ENCODE measurements at regions not wholly inside any gene's neighbourhood (a gene's known extent, or its start where the extent isn't known, plus 50 kb on each side); places are given as distances from the start of the nearest gene placed in this dataset.

GRCh38 chr16:86122681-86123342 is 223.8 kb downstream of the IRF8 start:
- peaks cover 73% of the 10 kb centered on the region for H3K27me3 ChIP-seq (ENCODE audit: low read length)
- no peaks in the 10 kb centered on the region for H3K9me3 ChIP-seq (ENCODE audit: low read length)
- H3K4me1 ChIP-seq (ENCODE audit: insufficient read depth, low read length) = no peaks in the 10 kb centered on the region
- no peaks in the 10 kb centered on the region for H3K36me3 ChIP-seq (ENCODE audit: low read depth, low read length)
- no peaks in the 10 kb centered on the region for H3K9me2 ChIP-seq (replicated peaks; ENCODE audit: low read length)
- no peak overlapping the region for H3K4me2 ChIP-seq (ENCODE audit: low read length)
- H3K27ac ChIP-seq (ENCODE audit: low read length) = no peak overlapping the region
- no TSS peak for BruUV-seq (replicated peaks)
- intact Hi-C loops (cut with micrococcal nuclease) = no loop called here
- no peak overlapping the region for H2AFZ ChIP-seq (ENCODE audit: low read length)
- H3K4me3 ChIP-seq (ENCODE audit: low read length) = no peak overlapping the region
- TF ChIP-seq EZH2phosphoT487 (IDR thresholded peaks at IDR 0.05; ENCODE audit: borderline replicate concordance, low read length) = no peak
- no peak for TF ChIP-seq EZH2 (IDR thresholded peaks at IDR 0.05; ENCODE audit: low read length, unreplicated experiment)
- TF ChIP-seq, protein P1, sequence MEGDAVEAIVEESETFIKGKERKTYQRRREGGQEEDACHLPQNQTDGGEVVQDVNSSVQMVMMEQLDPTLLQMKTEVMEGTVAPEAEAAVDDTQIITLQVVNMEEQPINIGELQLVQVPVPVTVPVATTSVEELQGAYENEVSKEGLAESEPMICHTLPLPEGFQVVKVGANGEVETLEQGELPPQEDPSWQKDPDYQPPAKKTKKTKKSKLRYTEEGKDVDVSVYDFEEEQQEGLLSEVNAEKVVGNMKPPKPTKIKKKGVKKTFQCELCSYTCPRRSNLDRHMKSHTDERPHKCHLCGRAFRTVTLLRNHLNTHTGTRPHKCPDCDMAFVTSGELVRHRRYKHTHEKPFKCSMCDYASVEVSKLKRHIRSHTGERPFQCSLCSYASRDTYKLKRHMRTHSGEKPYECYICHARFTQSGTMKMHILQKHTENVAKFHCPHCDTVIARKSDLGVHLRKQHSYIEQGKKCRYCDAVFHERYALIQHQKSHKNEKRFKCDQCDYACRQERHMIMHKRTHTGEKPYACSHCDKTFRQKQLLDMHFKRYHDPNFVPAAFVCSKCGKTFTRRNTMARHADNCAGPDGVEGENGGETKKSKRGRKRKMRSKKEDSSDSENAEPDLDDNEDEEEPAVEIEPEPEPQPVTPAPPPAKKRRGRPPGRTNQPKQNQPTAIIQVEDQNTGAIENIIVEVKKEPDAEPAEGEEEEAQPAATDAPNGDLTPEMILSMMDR (conservative IDR thresholded peaks at IDR 0.05; ENCODE audit: low read depth, low read length) = no peak
- DNase-seq (no peak), ATAC-seq (no peak)
- H3K9ac ChIP-seq (ENCODE audit: low read length) = no peak overlapping the region
- ChIA-PET CTCF (no interaction called here), POLR2A (ENCODE audit: unreplicated experiment) (no interaction called here)
- H3F3A ChIP-seq (ENCODE audit: low read length, unreplicated experiment) = no peaks in the 10 kb centered on the region
- H4K20me1 ChIP-seq (ENCODE audit: low read length) = no peaks in the 10 kb centered on the region
- no peaks in the 10 kb centered on the region for H3K79me2 ChIP-seq (ENCODE audit: low read length)

DNA sequence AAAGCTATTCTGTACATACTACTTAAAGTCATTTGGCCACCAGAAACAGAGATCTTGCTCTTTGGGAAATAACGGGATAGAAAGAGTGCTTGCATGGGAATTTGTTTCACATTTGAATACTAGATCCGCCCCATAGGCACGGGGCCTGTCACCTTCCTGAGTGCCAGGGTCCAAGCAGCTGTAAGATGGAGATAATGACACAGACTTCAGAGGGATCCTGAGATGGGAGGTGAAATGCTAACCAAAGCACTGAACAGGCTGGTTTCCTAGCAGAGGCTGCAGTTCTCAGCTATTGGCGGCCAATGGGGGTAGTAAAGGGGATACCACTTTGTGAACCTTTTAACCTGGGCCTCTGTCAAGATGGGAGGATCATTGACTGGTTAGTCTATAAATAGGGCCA is 225.4 kb downstream of the IRF8 start:
- Histone ChIP-seq H3K9ac (ENCODE audit: low read length) (no peak overlapping the region), H3K4me1 (ENCODE audit: insufficient read depth, low read length) (no peaks in the 10 kb centered on the region), H3K27me3 (ENCODE audit: low read length) (peaks cover 72% of the 10 kb centered on the region), H3K36me3 (ENCODE audit: low read depth, low read length) (no peaks in the 10 kb centered on the region), H3K4me2 (ENCODE audit: low read length) (no peak overlapping the region), H3K4me3 (ENCODE audit: low read length) (no peak overlapping the region), H2AFZ (ENCODE audit: low read length) (no peak overlapping the region), H3F3A (ENCODE audit: low read length, unreplicated experiment) (no peaks in the 10 kb centered on the region), H3K79me2 (ENCODE audit: low read length) (no peaks in the 10 kb centered on the region), H3K9me3 (ENCODE audit: low read length) (no peaks in the 10 kb centered on the region), H3K9me2 (replicated peaks; ENCODE audit: low read length) (no peaks in the 10 kb centered on the region), H4K20me1 (ENCODE audit: low read length) (no peaks in the 10 kb centered on the region), H3K27ac (ENCODE audit: low read length) (no peak overlapping the region)
- TF ChIP-seq, protein P1 (conservative IDR thresholded peaks at IDR 0.05; ENCODE audit: low read depth, low read length) = no peak
- no peak for TF ChIP-seq EZH2 (IDR thresholded peaks at IDR 0.05; ENCODE audit: low read length, unreplicated experiment)
- TF ChIP-seq EZH2phosphoT487 (IDR thresholded peaks at IDR 0.05; ENCODE audit: borderline replicate concordance, low read length) = no peak
- no peak for ATAC-seq
- POLR2A ChIA-PET (ENCODE audit: unreplicated experiment) = no interaction called here
- intact Hi-C loops (cut with micrococcal nuclease) = no loop called here
- CTCF ChIA-PET = no interaction called here
- no TSS peak for BruUV-seq (replicated peaks)
- DNase-seq = no peak

GRCh38 chr16:86126891-86127290 is 227.9 kb downstream of the IRF8 start:
- H3F3A ChIP-seq (ENCODE audit: low read length, unreplicated experiment) = no peaks in the 10 kb centered on the region
- DNase-seq (no peak), ATAC-seq (no peak)
- no peak overlapping the region for H3K4me3 ChIP-seq (ENCODE audit: low read length)
- TF ChIP-seq EZH2phosphoT487 (IDR thresholded peaks at IDR 0.05; ENCODE audit: borderline replicate concordance, low read length) (no peak), EZH2 (IDR thresholded peaks at IDR 0.05; ENCODE audit: low read length, unreplicated experiment) (no peak)
- TF ChIP-seq, protein P1 (conservative IDR thresholded peaks at IDR 0.05; ENCODE audit: low read depth, low read length) = no peak
- H3K9ac ChIP-seq (ENCODE audit: low read length) = no peak overlapping the region
- no peaks in the 10 kb centered on the region for H3K9me3 ChIP-seq (ENCODE audit: low read length)
- H3K27me3 ChIP-seq (ENCODE audit: low read length) = peaks cover 65% of the 10 kb centered on the region
- no peak overlapping the region for H2AFZ ChIP-seq (ENCODE audit: low read length)
- no peak overlapping the region for H3K27ac ChIP-seq (ENCODE audit: low read length)
- H3K9me2 ChIP-seq (replicated peaks; ENCODE audit: low read length) = no peaks in the 10 kb centered on the region
- CTCF ChIA-PET = no interaction called here
- no peaks in the 10 kb centered on the region for H4K20me1 ChIP-seq (ENCODE audit: low read length)
- BruUV-seq (replicated peaks) = no TSS peak
- H3K4me1 ChIP-seq (ENCODE audit: insufficient read depth, low read length) = no peaks in the 10 kb centered on the region
- no peak overlapping the region for H3K4me2 ChIP-seq (ENCODE audit: low read length)
- POLR2A ChIA-PET (ENCODE audit: unreplicated experiment) = no interaction called here
- intact Hi-C loops (cut with micrococcal nuclease) = no loop called here
- H3K36me3 ChIP-seq (ENCODE audit: low read depth, low read length) = no peaks in the 10 kb centered on the region
- H3K79me2 ChIP-seq (ENCODE audit: low read length) = no peaks in the 10 kb centered on the region

All from PC-3 (cell line).